ENCODE measurements at regions not wholly inside any gene's neighbourhood (a gene's known extent, or its start where the extent isn't known, plus 50 kb on each side); places are given as distances from the start of the nearest gene placed in this dataset.

DNA sequence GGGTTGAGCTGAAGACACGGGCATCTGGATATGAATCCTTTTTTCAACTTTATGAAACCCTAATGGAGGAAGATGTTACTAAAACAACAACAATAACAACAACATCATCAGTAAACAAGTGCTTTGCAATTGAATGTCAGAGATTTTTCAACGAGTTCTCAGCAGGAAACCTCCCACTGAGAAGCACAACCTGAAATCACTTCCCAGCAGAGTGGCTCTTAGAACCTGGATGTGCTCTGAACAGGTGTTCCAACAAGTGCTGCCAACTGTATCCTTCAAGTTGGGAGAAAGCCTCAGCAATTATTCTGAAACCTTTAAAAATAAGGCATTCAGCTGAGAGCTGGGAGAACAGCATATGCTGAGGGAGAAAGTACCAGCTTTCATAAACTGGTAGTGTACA, 1622.7 kb upstream of the CELF4 start:
- dilution Hi-C loops (cut with MboI; ENCODE audit: extremely low pct_ligation_motif_present, low sequenced_read_pairs), result no loop called here
- POLR2A ChIA-PET, result no interaction called here
- H3K9me1 ChIP-seq (replicated peaks; ENCODE audit: control insufficient read depth, extremely low read depth, insufficient read depth, low read length), result no peaks in the 10 kb centered on the region
- no peaks in the 10 kb centered on the region for H3K36me3 ChIP-seq (ENCODE audit: control insufficient read depth in 2 of 2, extremely low read depth in 1 of 2, insufficient read depth in 2 of 2, low read length in 2 of 2)
- no peaks in the 10 kb centered on the region for H3K27me3 ChIP-seq (ENCODE audit: control insufficient read depth in 2 of 2, insufficient read depth in 2 of 2, low read length in 2 of 2)
- no peak overlapping the region for H3K27ac ChIP-seq (ENCODE audit: insufficient read depth, low read depth, low read length)
- no peak for FAIRE-seq
- no peaks in the 10 kb centered on the region for H4K20me1 ChIP-seq (replicated peaks; ENCODE audit: control insufficient read depth, extremely low read depth, insufficient read depth, low read length)
- no peaks in the 10 kb centered on the region for H3K4me1 ChIP-seq (ENCODE audit: control insufficient read depth, extremely low read depth, insufficient read depth, low read length)
- no TSS peak for BruUV-seq (replicated peaks)
- no peaks in the 10 kb centered on the region for H3K79me2 ChIP-seq (ENCODE audit: control insufficient read depth, insufficient read depth, low read length)
- H2AFZ ChIP-seq (ENCODE audit: low read depth, low read length), result no peak overlapping the region
- H3K4me3 ChIP-seq (replicated peaks in 1 of 3; ENCODE audit: insufficient read depth in 1 of 3, low read depth in 1 of 3, low read length in 3 of 3), result no peak overlapping the region
- CTCF ChIA-PET, result no interaction called here
- no peaks in the 10 kb centered on the region for H3K9me3 ChIP-seq (replicated peaks; ENCODE audit: control insufficient read depth, insufficient read depth, low read length)
- no peak for DNase-seq (ENCODE audit: low read depth, low spot score)
- no peak overlapping the region for H3K4me2 ChIP-seq (ENCODE audit: insufficient read depth, low read length)
- TF ChIP-seq GATA2 (IDR thresholded peaks at IDR 0.05; ENCODE audit: insufficient read depth, insufficient read length, low read depth, low read length) (no peak), POLR2A (IDR thresholded peaks at IDR 0.05; ENCODE audit: low read depth, low read length) (no peak), EZH2 (IDR thresholded peaks at IDR 0.05; ENCODE audit: borderline replicate concordance, low read depth, low read length, severe bottlenecking) (no peak), POLR2AphosphoS5 (IDR thresholded peaks at IDR 0.05; ENCODE audit: insufficient read depth, low read depth, low read length) (no peak), MYC (IDR thresholded peaks at IDR 0.05; ENCODE audit: low read depth, low read length) (no peak), FOS (IDR thresholded peaks at IDR 0.05; ENCODE audit: borderline replicate concordance, insufficient read depth, low read length) (no peak)
- TF ChIP-seq, protein P1, sequence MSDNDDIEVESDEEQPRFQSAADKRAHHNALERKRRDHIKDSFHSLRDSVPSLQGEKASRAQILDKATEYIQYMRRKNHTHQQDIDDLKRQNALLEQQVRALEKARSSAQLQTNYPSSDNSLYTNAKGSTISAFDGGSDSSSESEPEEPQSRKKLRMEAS (IDR thresholded peaks at IDR 0.05; ENCODE audit: insufficient read depth, insufficient read length), result no peak
- TF ChIP-seq, protein P2, sequence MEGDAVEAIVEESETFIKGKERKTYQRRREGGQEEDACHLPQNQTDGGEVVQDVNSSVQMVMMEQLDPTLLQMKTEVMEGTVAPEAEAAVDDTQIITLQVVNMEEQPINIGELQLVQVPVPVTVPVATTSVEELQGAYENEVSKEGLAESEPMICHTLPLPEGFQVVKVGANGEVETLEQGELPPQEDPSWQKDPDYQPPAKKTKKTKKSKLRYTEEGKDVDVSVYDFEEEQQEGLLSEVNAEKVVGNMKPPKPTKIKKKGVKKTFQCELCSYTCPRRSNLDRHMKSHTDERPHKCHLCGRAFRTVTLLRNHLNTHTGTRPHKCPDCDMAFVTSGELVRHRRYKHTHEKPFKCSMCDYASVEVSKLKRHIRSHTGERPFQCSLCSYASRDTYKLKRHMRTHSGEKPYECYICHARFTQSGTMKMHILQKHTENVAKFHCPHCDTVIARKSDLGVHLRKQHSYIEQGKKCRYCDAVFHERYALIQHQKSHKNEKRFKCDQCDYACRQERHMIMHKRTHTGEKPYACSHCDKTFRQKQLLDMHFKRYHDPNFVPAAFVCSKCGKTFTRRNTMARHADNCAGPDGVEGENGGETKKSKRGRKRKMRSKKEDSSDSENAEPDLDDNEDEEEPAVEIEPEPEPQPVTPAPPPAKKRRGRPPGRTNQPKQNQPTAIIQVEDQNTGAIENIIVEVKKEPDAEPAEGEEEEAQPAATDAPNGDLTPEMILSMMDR (IDR thresholded peaks at IDR 0.05; ENCODE audit: extremely low read depth in 1 of 2, insufficient read depth in 1 of 2, low read depth in 1 of 2, low read length in 2 of 2), result no peak
- H3K9ac ChIP-seq (replicated peaks; ENCODE audit: extremely low read depth, insufficient read depth, low read length), result no peak overlapping the region
- intact Hi-C loops (cut with micrococcal nuclease), result no loop called here

Measured in endothelial cell of umbilical vein (primary cell).